ENCODE measurements at regions not wholly inside any gene's neighbourhood (a gene's known extent, or its start where the extent isn't known, plus 50 kb on each side); places are given as distances from the start of the nearest gene placed in this dataset.
"Not testable (repeated sequence)": the region's sequence is repeated elsewhere in the genome, so short reads cannot be mapped to it uniquely, and the experiment has no call there.

DNA sequence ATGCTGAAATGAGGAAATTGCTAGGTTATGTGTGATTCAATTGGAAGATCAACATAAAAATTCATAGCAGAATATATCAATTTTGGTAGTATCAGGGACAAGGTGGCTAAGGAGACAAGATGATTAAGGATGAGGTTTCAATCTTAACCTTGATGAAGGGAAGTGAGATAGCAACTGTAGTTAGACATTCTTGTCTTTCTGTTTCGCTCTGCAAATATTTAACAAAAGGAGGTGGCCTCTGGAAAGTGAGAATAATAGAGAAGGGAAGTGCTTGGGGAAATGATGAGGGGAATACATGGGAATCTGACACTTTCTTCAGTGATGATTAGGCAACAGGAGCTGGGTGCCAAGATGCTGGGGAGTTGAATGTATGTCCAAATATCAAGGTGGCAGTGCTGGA lies 337.1 kb upstream of the PUDP start:
- no peak for TF ChIP-seq CTCF (IDR thresholded peaks at IDR 0.05)
- no peak for TF ChIP-seq POLR2A (IDR thresholded peaks at IDR 0.05)
- H3K4me3 ChIP-seq (ENCODE audit: low read depth, poor library complexity, severe bottlenecking) = no peak overlapping the region
- DNase-seq (ENCODE audit: low spot score in 2 of 2) = no peak
- WGBS, 2 donors = 79 to 80% methylated on average over 1 of the region's 1 CpG
- intact Hi-C loops (cut with DNase I; ENCODE audit: low total_unique reads) = no loop called here

- intact Hi-C loops (cut with DNase I; ENCODE audit: low total_unique reads) = no loop called here
- H3K4me3 ChIP-seq (ENCODE audit: low read depth, poor library complexity, severe bottlenecking) = no peak overlapping the region
- DNase-seq (ENCODE audit: low spot score in 2 of 2) = no peak
- no peak for TF ChIP-seq CTCF (IDR thresholded peaks at IDR 0.05)
- TF ChIP-seq POLR2A (IDR thresholded peaks at IDR 0.05) = no peak
- WGBS, 2 donors = 73 to 81% methylated on average over 2 of the region's 2 CpGs
These were observed 332.8 kb upstream of the PUDP start for GRCh38 chrX:7480721-7481120.

DNA sequence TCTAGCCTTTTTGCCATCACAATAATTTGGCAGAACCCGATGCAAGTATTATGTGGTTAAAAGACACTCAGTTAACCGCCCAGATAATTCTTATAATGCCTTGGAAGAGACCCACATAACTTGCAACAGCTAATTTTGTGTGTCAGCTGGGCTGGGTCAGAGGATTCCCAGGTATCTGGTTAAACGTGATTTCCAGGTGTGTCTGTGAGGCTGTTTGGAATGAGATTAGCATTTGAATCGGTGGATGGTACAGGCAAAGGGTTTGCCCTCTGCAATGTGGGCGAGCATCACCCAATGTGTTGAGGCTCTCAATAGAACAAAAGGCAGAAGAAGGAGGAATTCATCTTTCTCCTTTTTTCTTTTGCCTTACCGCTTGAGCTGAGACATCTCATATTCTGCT lies 314.2 kb upstream of the PUDP start:
- TF ChIP-seq POLR2A (IDR thresholded peaks at IDR 0.05) (no peak), CTCF (IDR thresholded peaks at IDR 0.05) (no peak)
- DNase-seq (ENCODE audit: low spot score in 2 of 2) = no peak
- no peak overlapping the region for H3K4me3 ChIP-seq (ENCODE audit: low read depth, poor library complexity, severe bottlenecking)
- WGBS, 2 donors = 48 to 58% methylated on average over 6 of the region's 6 CpGs
- intact Hi-C loops (cut with DNase I; ENCODE audit: low total_unique reads) = no loop called here

GRCh38 chrX:7461051-7461450 lies 313.1 kb upstream of the PUDP start:
- DNase-seq (ENCODE audit: low spot score in 2 of 2); intact Hi-C loops (cut with DNase I; ENCODE audit: low total_unique reads): not testable (repeated sequence)
- WGBS, 2 donors = 58 to 63% methylated on average over 2 of the region's 2 CpGs

DNA sequence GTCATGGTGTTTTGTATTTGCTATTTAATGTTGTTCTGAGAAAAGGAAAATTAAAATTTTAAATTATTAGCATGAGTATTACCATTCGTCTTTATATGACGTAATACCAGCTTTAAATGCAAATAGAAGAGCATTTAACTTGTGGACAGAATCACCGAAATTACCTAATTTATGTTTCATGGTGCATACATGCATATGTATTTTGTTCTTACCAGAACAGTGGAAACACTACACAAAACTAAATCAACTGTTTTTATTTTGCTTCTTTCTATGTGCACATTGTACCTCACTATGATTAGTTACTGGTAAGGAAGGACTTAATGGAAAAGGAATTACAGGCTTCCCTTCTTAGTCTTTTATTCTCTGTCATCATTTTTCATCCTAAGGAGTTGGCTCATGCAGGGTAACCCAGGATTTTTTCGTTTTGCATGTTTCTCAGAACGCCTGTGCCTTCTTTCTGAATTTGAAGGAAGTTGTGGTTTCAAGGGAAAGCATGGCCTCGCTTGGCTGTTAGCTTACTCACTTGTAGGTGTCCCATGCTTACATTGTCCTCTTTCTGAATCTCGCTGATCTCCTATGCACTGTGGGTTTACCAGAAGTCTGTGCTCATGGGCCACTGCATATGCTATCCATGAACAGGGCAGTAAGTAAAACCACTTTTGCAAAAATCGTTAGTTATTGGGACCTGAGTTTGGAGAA lies 300.0 kb upstream of the PUDP start:
- 80 to 82% methylated on average over 8 of the region's 8 CpGs for WGBS, 2 donors
- no peak overlapping the region for H3K4me3 ChIP-seq (ENCODE audit: low read depth, poor library complexity, severe bottlenecking)
- TF ChIP-seq CTCF (IDR thresholded peaks at IDR 0.05) = no peak
- TF ChIP-seq POLR2A (IDR thresholded peaks at IDR 0.05) = no peak
- intact Hi-C loops (cut with DNase I; ENCODE audit: low total_unique reads) = no loop called here
- DNase-seq (ENCODE audit: low spot score in 2 of 2) = no peak

More at GRCh38 chrX:7461051-7461450, 313.1 kb upstream of the PUDP start:
- not testable (repeated sequence) for H3K4me3 ChIP-seq (ENCODE audit: low read depth, poor library complexity, severe bottlenecking)

GRCh38 chrX:7446815-7447214 lies 298.9 kb upstream of the PUDP start:
- DNase-seq (ENCODE audit: low spot score in 2 of 2) = no peak
- TF ChIP-seq POLR2A (IDR thresholded peaks at IDR 0.05) (no peak), CTCF (IDR thresholded peaks at IDR 0.05) (no peak)
- intact Hi-C loops (cut with DNase I; ENCODE audit: low total_unique reads) = no loop called here
- no peak overlapping the region for H3K4me3 ChIP-seq (ENCODE audit: low read depth, poor library complexity, severe bottlenecking)
- WGBS, 2 donors = 77 to 87% methylated on average over 4 of the region's 4 CpGs
